Posterior cingulate gyrus (tissue), 11 donors: ENCODE measurements at regions not wholly inside any gene's neighbourhood (a gene's known extent, or its start where the extent isn't known, plus 50 kb on each side); places are given as distances from the start of the nearest gene placed in this dataset.
"Not testable (repeated sequence)": the region's sequence is repeated elsewhere in the genome, so short reads cannot be mapped to it uniquely, and the experiment has no call there.

Experiments used
- DNase-seq, 10 donors: peaks; one replicate each; pipeline versions ENCODE4 v3.0.0 to v3.0.0-alpha.2; 2020 to 2021; ENCODE audit warnings: mixed read lengths in 3 of 10
- intact Hi-C: fragments of 100-400 bp; cut with DNase I; formaldehyde crosslinking; loops from one replicate; pipeline ENCODE4 v1.15.1; 2023

GRCh38 chr5:168131519-168131918, 159.9 kb upstream of the WWC1 start:
- DNase-seq = no peak
- intact Hi-C loops = no loop called here

- no peak for DNase-seq
- intact Hi-C loops = no loop called here
Measured at GRCh38 chr5:168132241-168132641, 159.2 kb upstream of the WWC1 start.

- intact Hi-C loops = no loop called here
- no peak for DNase-seq
Measured at GRCh38 chr5:168135897-168136296, 155.5 kb upstream of the WWC1 start.

GRCh38 chr5:168136340-168136739, 155.1 kb upstream of the WWC1 start:
- DNase-seq = no peak
- intact Hi-C loops = no loop called here

- DNase-seq = no peak
- intact Hi-C loops = no loop called here
Measured at GRCh38 chr5:168137265-168137664, 154.2 kb upstream of the WWC1 start.

GRCh38 chr5:168140241-168140640, 151.2 kb upstream of the WWC1 start:
- no peak for DNase-seq
- intact Hi-C loops = no loop called here

GRCh38 chr5:168142402-168142801, 149.0 kb upstream of the WWC1 start:
- no peak for DNase-seq
- intact Hi-C loops = no loop called here

GRCh38 chr5:168143521-168143920, 147.9 kb upstream of the WWC1 start:
- DNase-seq, intact Hi-C loops: not testable (repeated sequence)

- no peak for DNase-seq
- intact Hi-C loops = no loop called here
Measured at GRCh38 chr5:168147106-168147505, 144.3 kb upstream of the WWC1 start.

GRCh38 chr5:168147568-168148360, 143.7 kb upstream of the WWC1 start:
- intact Hi-C loops = no loop called here

GRCh38 chr5:168151041-168151440, 140.4 kb upstream of the WWC1 start:
- DNase-seq = no peak
- intact Hi-C loops = no loop called here

More at GRCh38 chr5:168147568-168148360, 143.7 kb upstream of the WWC1 start:
- DNase-seq = no peak

GRCh38 chr5:168152660-168153059, 138.8 kb upstream of the WWC1 start:
- no peak for DNase-seq
- intact Hi-C loops = no loop called here

- DNase-seq = no peak
Measured at GRCh38 chr5:168153263-168153875, 138.1 kb upstream of the WWC1 start.

GRCh38 chr5:168153876-168154270, 137.6 kb upstream of the WWC1 start:
- intact Hi-C loops = no loop called here
- no peak for DNase-seq

More at GRCh38 chr5:168153263-168153875, 138.1 kb upstream of the WWC1 start:
- intact Hi-C loops = no loop called here

GRCh38 chr5:168155585-168155984, 135.9 kb upstream of the WWC1 start:
- intact Hi-C loops = no loop called here
- DNase-seq = no peak

GRCh38 chr5:168156170-168156569, 135.3 kb upstream of the WWC1 start:
- intact Hi-C loops = no loop called here

GRCh38 chr5:168157141-168157540, 134.3 kb upstream of the WWC1 start:
- DNase-seq = no peak

More at GRCh38 chr5:168156170-168156569, 135.3 kb upstream of the WWC1 start:
- no peak for DNase-seq

GRCh38 chr5:168159425-168159824, 132.0 kb upstream of the WWC1 start:
- intact Hi-C loops = no loop called here
- DNase-seq = no peak

More at GRCh38 chr5:168157141-168157540, 134.3 kb upstream of the WWC1 start:
- intact Hi-C loops = no loop called here

- peak in 5 of 10 donors; percentile 17 to 84 (median 74) for DNase-seq
- intact Hi-C loops = no loop called here
Measured at GRCh38 chr5:168162464-168162863, 129.0 kb upstream of the WWC1 start.

- intact Hi-C loops = no loop called here
- DNase-seq = no peak
Measured at GRCh38 chr5:168163966-168164365, 127.5 kb upstream of the WWC1 start.

GRCh38 chr5:168165221-168165914, 126.1 kb upstream of the WWC1 start:
- intact Hi-C loops = no loop called here
- DNase-seq = peak in 4 of 10 donors; percentile 19 to 29 (median 22)
